Stomach (tissue), 4 donors: ENCODE measurements at regions not wholly inside any gene's neighbourhood (a gene's known extent, or its start where the extent isn't known, plus 50 kb on each side); places are given as distances from the start of the nearest gene placed in this dataset.

Source experiments
- CTCF ChIP-seq, 7 experiments: fragments of 450-650 bp in 4 of 7; fragments of 200-600 bp in 3 of 7; sonication (generic) in 3 of 7; IDR thresholded peaks; one replicate each; pipeline ENCODE4 v1.5.1; 2016 to 2019; ENCODE audit warnings: antibody characterized with exemption in 7 of 7, control low read depth in 2 of 7, mild to moderate bottlenecking in 1 of 7
- EP300 ChIP-seq: sonication (generic); formaldehyde crosslinking; IDR thresholded peaks from one replicate; pipeline ENCODE4 v1.6.1; 2017; ENCODE audit warnings: antibody characterized with exemption
- POLR2A ChIP-seq, 4 donors: fragments of 450-650 bp; IDR thresholded peaks; one replicate each; pipeline ENCODE4 v1.6.1; 2016; ENCODE audit warnings: antibody characterized with exemption in 4 of 4, control low read depth in 2 of 4, mild to moderate bottlenecking in 1 of 4, moderate library complexity in 1 of 4
- POLR2AphosphoS5 ChIP-seq, 3 donors: sonication (generic); formaldehyde crosslinking; IDR thresholded peaks; one replicate each; pipeline ENCODE4 v1.6.1; 2016; ENCODE audit warnings: antibody characterized with exemption in 3 of 3

GRCh38 chr7:106452031-106452851, 167.5 kb upstream of the NAMPT start:
- TF ChIP-seq CTCF (IDR thresholded peaks at IDR 0.05) (no peak), POLR2A (IDR thresholded peaks at IDR 0.05) (no peak), EP300 (no peak), POLR2AphosphoS5 (IDR thresholded peaks at IDR 0.05) (no peak)
